Activated naive CD4-positive, alpha-beta T cell treated with anti-CD3 and anti-CD28 coated beads, Interleukin-2, amount 50 U/mL, for 16 hours (primary cell): ENCODE measurements at regions not wholly inside any gene's neighbourhood (a gene's known extent, or its start where the extent isn't known, plus 50 kb on each side); places are given as distances from the start of the nearest gene placed in this dataset.

Experiments used
- DNase-seq: peaks from one replicate; pipeline ENCODE4 v3.0.0-alpha.2; 2020

- no peak for DNase-seq
These were observed 55.5 kb upstream of the ST6GAL2 start for GRCh38 chr2:106941372-106941993.

GRCh38 chr2:106943468-106944200 lies 57.7 kb upstream of the ST6GAL2 start:
- no peak for DNase-seq

GRCh38 chr2:106944215-106944614 lies 58.2 kb upstream of the ST6GAL2 start:
- no peak for DNase-seq

GRCh38 chr2:106948540-106948939 lies 62.6 kb upstream of the ST6GAL2 start:
- no peak for DNase-seq

GRCh38 chr2:106953236-106953635 lies 67.3 kb upstream of the ST6GAL2 start:
- no peak for DNase-seq

- DNase-seq: no peak
These were observed 67.8 kb upstream of the ST6GAL2 start for GRCh38 chr2:106953779-106954178.

- no peak for DNase-seq
These were observed 68.3 kb upstream of the ST6GAL2 start for GRCh38 chr2:106954304-106954703.

GRCh38 chr2:106956416-106956815 lies 70.4 kb upstream of the ST6GAL2 start:
- no peak for DNase-seq

- no peak for DNase-seq
These were observed 70.9 kb upstream of the ST6GAL2 start for GRCh38 chr2:106956879-106957278.

GRCh38 chr2:106959975-106960682 lies 74.2 kb upstream of the ST6GAL2 start:
- DNase-seq: no peak

GRCh38 chr2:106960683-106961161 lies 74.8 kb upstream of the ST6GAL2 start:
- no peak for DNase-seq

- no peak for DNase-seq
These were observed 75.4 kb upstream of the ST6GAL2 start for GRCh38 chr2:106961328-106961727.

- DNase-seq: no peak
These were observed 77.2 kb upstream of the ST6GAL2 start for GRCh38 chr2:106963156-106963555.

- DNase-seq: no peak
These were observed 77.9 kb upstream of the ST6GAL2 start for GRCh38 chr2:106963893-106964292.

GRCh38 chr2:106965611-106966010 lies 79.6 kb upstream of the ST6GAL2 start:
- no peak for DNase-seq

- DNase-seq: no peak
These were observed 83.8 kb upstream of the ST6GAL2 start for GRCh38 chr2:106969777-106970176.

- no peak for DNase-seq
These were observed 84.7 kb upstream of the ST6GAL2 start for GRCh38 chr2:106970471-106971261.

GRCh38 chr2:106972782-106973181 lies 86.8 kb upstream of the ST6GAL2 start:
- DNase-seq: no peak

GRCh38 chr2:106974891-106975290 lies 88.9 kb upstream of the ST6GAL2 start:
- DNase-seq: no peak

- no peak for DNase-seq
These were observed 89.7 kb upstream of the ST6GAL2 start for GRCh38 chr2:106975641-106976040.

- DNase-seq: no peak
These were observed 90.6 kb upstream of the ST6GAL2 start for GRCh38 chr2:106976548-106976947.

GRCh38 chr2:106977717-106978116 lies 91.8 kb upstream of the ST6GAL2 start:
- no peak for DNase-seq

GRCh38 chr2:106978647-106979046 lies 92.7 kb upstream of the ST6GAL2 start:
- no peak for DNase-seq
